ENCODE measurements at regions not wholly inside any gene's neighbourhood (a gene's known extent, or its start where the extent isn't known, plus 50 kb on each side); places are given as distances from the start of the nearest gene placed in this dataset.

DNA sequence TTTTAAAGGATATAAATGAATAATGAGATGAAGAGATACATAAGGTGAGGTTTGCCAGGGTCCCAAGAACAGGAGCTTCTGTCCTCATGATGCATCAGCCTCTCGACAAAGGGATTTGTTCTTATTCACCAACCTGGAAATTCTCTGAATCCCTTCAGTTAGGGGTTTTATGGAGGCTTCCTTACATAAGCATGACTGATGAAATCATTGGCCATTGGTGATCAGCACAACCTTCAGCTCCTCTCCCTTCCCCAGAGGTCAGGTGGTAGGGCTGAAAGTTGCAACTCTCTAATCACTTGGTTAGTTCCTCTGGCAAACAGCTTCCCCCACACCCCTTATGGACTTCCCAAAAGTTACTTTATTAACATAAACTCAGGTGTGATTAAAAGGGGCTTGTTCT is 222.0 kb downstream of the SPRY1 start:
- TF ChIP-seq, protein P1, sequence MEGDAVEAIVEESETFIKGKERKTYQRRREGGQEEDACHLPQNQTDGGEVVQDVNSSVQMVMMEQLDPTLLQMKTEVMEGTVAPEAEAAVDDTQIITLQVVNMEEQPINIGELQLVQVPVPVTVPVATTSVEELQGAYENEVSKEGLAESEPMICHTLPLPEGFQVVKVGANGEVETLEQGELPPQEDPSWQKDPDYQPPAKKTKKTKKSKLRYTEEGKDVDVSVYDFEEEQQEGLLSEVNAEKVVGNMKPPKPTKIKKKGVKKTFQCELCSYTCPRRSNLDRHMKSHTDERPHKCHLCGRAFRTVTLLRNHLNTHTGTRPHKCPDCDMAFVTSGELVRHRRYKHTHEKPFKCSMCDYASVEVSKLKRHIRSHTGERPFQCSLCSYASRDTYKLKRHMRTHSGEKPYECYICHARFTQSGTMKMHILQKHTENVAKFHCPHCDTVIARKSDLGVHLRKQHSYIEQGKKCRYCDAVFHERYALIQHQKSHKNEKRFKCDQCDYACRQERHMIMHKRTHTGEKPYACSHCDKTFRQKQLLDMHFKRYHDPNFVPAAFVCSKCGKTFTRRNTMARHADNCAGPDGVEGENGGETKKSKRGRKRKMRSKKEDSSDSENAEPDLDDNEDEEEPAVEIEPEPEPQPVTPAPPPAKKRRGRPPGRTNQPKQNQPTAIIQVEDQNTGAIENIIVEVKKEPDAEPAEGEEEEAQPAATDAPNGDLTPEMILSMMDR (IDR thresholded peaks at IDR 0.05), result no peak
- TF ChIP-seq ZFX (IDR thresholded peaks at IDR 0.05; ENCODE audit: borderline replicate concordance), result no peak

All from 22Rv1 (cell line).